ENCODE measurements at regions not wholly inside any gene's neighbourhood (a gene's known extent, or its start where the extent isn't known, plus 50 kb on each side); places are given as distances from the start of the nearest gene placed in this dataset.
"Not testable (repeated sequence)": the region's sequence is repeated elsewhere in the genome, so short reads cannot be mapped to it uniquely, and the experiment has no call there.

DNA sequence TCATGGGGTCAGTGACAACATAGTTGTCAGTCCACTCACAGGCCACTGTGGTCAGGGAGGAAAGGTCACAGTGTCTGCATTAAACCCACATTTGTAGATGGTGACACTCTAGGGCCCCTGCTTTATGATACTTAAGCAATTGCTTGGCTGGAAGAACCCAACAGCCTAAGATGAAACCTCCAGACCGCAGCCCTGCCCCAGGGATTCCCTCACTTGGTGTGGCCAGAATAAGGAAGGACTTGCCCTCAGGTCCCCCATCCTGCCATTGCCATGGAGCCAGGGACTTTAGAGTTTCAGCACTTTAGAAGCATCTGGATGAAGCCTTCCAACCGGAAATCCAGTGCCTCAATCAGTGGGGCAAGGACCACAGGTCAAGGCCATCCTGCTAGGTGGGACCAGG is 63.9 kb upstream of the LAPTM4A start:
- WGBS (ENCODE audit: insufficient coverage, low coverage, low lambda C conversion rate, missing lambda C conversion rate) = no CpG with 5 or more reads among the region's 2 CpGs
- ATAC-seq (no peak), DNase-seq (no peak)
- H3K4me1 ChIP-seq = no peaks in the 10 kb centered on the region
- intact Hi-C loops (cut with DNase I) = loop anchor here in 1 of 2 donors (10.0 kb wide), 1 partner anchor 109 kb away; the partner anchor contains the start of gene SDC1
- no peak overlapping the region for H3K27ac ChIP-seq
- no peak for TF ChIP-seq POLR2A (IDR thresholded peaks at IDR 0.05)
- TF ChIP-seq, protein P1, sequence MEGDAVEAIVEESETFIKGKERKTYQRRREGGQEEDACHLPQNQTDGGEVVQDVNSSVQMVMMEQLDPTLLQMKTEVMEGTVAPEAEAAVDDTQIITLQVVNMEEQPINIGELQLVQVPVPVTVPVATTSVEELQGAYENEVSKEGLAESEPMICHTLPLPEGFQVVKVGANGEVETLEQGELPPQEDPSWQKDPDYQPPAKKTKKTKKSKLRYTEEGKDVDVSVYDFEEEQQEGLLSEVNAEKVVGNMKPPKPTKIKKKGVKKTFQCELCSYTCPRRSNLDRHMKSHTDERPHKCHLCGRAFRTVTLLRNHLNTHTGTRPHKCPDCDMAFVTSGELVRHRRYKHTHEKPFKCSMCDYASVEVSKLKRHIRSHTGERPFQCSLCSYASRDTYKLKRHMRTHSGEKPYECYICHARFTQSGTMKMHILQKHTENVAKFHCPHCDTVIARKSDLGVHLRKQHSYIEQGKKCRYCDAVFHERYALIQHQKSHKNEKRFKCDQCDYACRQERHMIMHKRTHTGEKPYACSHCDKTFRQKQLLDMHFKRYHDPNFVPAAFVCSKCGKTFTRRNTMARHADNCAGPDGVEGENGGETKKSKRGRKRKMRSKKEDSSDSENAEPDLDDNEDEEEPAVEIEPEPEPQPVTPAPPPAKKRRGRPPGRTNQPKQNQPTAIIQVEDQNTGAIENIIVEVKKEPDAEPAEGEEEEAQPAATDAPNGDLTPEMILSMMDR (IDR thresholded peaks at IDR 0.05) = no peak
- H3K36me3 ChIP-seq = no peaks in the 10 kb centered on the region
- H3K4me3 ChIP-seq = no peak overlapping the region
- no peaks in the 10 kb centered on the region for H3K27me3 ChIP-seq
- H3K9me3 ChIP-seq = no peaks in the 10 kb centered on the region

DNA sequence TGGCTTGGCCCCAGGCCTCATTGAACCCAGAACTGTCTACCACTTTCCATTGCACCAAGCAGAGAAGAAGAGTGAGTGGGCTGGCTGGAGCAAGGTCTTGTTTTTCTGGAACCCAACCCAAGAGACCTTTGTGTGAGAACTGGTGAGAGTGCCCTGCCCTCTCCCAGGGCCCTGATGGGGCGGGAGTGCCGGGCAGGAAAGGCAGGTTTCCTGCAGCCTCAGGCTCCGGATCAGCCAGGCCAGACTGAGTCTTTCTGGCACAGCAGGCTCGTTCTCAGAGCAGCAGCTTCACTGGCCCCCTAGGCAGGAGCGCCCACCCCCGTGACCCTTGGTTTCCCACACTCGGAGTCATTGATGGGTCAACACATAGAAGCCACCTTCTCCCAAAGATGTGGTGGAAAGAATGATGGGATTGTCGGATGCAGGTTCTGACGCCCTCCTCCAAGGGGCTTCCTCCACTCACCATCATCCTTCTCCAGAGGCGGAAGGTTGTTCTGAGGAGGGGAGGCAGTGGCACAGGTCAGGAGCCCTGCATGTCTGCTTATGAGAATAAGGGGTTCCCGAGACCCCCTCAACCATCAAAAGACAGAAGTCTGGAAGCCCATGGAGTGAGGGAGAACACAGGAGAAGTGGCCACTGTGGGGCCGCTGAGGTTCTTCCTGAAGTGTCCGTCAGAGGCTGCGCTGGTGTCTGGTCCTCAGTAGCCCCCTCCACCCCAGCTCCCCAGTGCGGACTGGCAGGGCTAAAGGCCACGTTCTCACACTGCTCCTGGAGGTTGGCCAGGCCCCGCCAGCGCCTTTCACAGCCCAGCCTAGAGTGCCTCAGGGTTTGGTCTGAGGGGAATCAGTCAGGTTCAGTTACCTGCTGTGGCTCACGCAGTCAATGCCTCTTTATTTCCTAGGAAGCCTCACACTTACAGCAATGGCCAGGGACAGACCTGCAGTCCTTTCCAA is 62.8 kb upstream of the LAPTM4A start:
- no peak overlapping the region for H3K4me3 ChIP-seq
- peaks cover 0 to 2% (median under 1%) of the 10 kb centered on the region in 4 donors for H3K4me1 ChIP-seq
- H3K27me3 ChIP-seq = no peaks in the 10 kb centered on the region
- TF ChIP-seq, protein P1 (IDR thresholded peaks at IDR 0.05) = no peak
- TF ChIP-seq POLR2A (IDR thresholded peaks at IDR 0.05) = no peak
- H3K9me3 ChIP-seq = no peaks in the 10 kb centered on the region
- WGBS (ENCODE audit: insufficient coverage, low coverage, low lambda C conversion rate, missing lambda C conversion rate) = 47% methylated on average over 4 of the region's 19 CpGs
- H3K36me3 ChIP-seq = no peaks in the 10 kb centered on the region
- peak; percentile 37 to 57 (median 50) for ATAC-seq
- DNase-seq = peak in 1 of 3 donors; percentile 57
- intact Hi-C loops (cut with DNase I) = loop anchor here in 1 of 2 donors (10.0 kb wide), 1 partner anchor 111 kb away; the partner anchor contains the start of gene SDC1
- no peak overlapping the region for H3K27ac ChIP-seq

DNA sequence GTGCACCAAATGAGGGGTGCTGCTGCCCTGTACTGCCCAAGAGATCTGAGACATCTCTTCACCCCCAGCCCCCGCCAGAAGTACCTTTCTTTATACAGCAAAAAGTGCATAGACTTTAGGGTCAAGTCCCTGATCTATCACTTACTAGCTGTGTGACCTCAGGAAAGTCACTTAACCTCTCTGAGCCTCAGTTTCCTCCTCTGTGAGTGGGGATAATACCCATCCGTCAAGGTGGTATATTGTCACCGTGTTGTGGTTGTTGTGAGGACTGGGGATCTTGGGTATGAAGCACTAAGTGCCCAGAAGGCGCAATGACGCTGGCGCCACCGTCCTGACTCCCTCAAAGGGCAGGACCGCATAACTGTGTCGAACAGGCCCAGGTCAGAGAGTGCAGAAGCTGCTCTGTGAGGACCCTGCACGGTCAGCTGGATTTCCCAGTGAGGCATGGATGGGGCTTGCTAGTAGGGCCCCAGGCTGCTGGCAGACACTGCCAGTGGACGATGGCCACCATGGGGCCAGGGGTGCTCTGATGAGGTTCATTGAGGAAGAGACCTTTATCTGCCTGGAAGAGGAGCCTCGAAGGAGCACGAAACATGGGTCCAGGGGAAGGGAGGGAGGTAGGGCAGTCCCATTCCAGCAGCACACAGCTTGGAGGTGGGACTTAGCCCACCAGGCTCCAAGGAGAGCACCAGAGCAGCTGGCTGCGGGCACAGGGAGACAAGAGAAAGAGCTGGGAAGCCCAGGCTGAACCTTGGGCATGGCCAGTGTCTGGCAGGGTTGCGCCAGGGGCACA is 61.8 kb upstream of the LAPTM4A start:
- no peak overlapping the region for H3K27ac ChIP-seq
- intact Hi-C loops (cut with DNase I) = loop anchor here in 1 of 2 donors (10.0 kb wide), 1 partner anchor 112 kb away; the partner anchor contains the start of gene SDC1

DNA sequence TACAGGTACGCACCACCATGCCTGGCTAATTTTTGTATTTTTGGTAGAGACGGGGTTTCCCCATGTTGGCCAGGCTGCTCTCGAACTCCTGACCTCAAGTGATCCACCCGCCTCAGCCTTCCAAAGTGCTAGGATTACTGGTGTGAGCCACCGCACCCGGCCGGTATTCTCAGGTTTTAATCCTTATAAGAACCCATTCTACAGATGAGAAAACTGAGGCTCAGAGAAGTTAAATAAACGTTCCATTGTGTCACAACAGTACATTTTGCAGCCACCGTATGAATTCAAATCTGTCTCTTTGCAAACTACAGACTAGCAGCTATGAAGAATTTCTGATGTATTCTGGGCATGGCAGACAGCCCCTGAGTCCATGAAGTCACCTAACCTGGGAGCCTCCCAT is 60.9 kb upstream of the LAPTM4A start:
- not testable (repeated sequence) for H3K27ac ChIP-seq, H3K36me3 ChIP-seq, H3K4me3 ChIP-seq, H3K9me3 ChIP-seq, H3K27me3 ChIP-seq, ATAC-seq
- peak in 1 of 3 donors; percentile 12 for DNase-seq
- H3K4me1 ChIP-seq = peaks cover 0 to 15% (median 5%) of the 10 kb centered on the region in 4 donors
- 87% methylated on average over 6 of the region's 9 CpGs for WGBS (ENCODE audit: insufficient coverage, low coverage, low lambda C conversion rate, missing lambda C conversion rate)
- intact Hi-C loops (cut with DNase I) = loop anchor here in 1 of 2 donors (10.0 kb wide), 1 partner anchor 112 kb away; the partner anchor contains the start of gene SDC1

More for the DNA sequence above, 61.8 kb upstream of the LAPTM4A start:
- Histone ChIP-seq H3K4me3 (no peak overlapping the region), H3K4me1 (peaks cover 0 to 13% (median 5%) of the 10 kb centered on the region in 4 donors), H3K27me3 (no peaks in the 10 kb centered on the region), H3K36me3 (no peaks in the 10 kb centered on the region), H3K9me3 (no peaks in the 10 kb centered on the region)
- TF ChIP-seq, protein P1 (IDR thresholded peaks at IDR 0.05) = no peak
- peak in 1 of 3 donors; percentile 34 for DNase-seq
- no peak for ATAC-seq
- 82% methylated on average over 3 of the region's 15 CpGs for WGBS (ENCODE audit: insufficient coverage, low coverage, low lambda C conversion rate, missing lambda C conversion rate)
